GM19395 (cell line): ENCODE measurements at regions not wholly inside any gene's neighbourhood (a gene's known extent, or its start where the extent isn't known, plus 50 kb on each side); places are given as distances from the start of the nearest gene placed in this dataset.

ENCODE experiments used
- ATAC-seq: cut with Tn5 transposase; IDR thresholded peaks from one replicate; pipeline ENCODE4 v1.9.1; 2021; ENCODE audit warnings: mild to moderate bottlenecking, moderate library complexity; ENCODE audit not compliant: unreplicated experiment

DNA sequence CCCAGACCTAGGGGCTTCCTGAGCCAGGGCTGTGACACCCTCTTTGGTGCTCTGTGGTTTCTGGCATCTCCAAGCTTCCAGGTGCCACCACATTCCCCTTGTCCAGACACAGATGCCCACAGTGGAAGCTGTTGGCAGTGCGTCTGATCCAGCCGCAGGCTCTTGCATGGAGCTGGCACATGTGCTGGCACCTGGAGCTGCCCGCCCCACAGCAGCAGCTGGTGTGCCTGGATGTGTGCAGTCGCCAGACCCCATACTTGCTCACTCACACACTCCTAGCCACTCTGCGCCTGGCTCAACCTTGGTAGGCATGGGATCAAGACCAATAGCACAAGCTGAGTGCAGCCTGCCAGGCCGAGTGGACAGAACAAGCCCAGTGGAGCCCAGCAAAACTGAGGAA is 106.5 kb downstream of the LYZL1 start:
- no peak for ATAC-seq

DNA sequence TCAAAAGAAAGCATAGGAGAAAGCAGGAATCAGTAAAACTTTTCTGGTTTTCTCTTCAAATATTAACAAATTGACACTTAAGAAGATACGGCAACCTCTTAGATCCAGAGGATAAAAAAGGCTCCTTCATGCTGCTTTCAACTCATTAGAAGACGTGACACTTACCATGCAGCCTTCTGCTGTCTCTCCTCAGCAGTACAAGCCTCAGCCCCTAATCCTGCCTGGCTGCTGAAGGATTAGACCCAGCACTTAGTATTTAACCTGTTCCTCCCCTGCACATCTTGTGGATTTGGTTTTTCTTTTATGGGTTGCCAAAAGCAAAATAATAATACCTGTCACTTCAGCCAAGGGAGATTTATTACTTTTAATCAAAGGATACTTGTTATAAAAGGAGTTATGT is 108.4 kb downstream of the LYZL1 start:
- ATAC-seq, result no peak

DNA sequence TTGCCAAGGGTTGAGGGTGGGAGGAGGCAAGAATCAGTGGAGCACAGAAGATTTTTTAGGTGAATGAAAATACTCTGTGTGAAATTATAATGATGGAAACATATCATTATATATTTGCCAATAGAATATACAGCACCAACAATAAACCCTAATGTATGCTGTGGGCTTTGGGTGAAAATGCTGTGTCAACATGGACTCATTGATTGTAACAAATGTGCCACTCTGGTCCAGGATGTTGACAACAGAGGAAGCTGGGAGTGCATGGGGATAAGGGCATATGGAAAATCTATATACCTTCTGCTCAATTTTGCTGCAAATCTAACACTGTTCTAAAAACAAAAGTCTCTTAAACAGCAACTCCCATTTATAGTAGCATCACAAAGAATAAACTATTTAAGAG is 114.3 kb downstream of the LYZL1 start:
- ATAC-seq, result no peak

DNA sequence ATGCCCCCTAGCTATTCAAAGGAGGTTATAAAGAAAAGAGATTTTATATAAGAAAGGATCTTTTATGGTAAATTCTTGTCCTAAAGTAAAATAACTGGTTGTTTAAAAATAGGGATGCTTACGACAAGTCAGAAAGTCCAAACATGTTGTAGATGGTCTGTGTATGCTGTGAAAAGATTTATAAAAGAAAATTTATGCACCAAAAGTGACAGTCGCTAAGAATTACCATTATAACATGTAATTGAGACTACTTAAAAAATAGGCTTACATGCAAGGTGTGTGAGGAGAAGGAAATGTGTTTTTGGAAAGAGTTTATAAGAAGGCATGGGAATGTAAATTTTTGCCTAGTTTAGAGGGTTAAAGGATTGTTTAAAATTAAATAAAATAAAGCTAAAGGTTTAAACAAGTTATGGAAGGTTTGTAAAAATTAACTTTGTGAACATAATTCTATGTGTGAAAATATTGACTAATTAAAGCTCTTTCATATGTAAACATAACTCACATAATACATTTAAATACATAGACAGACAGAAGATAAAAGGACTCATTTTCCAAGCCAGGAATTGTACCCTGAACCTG is 118.5 kb downstream of the LYZL1 start:
- no peak for ATAC-seq
